ENCODE measurements at regions not wholly inside any gene's neighbourhood (a gene's known extent, or its start where the extent isn't known, plus 50 kb on each side); places are given as distances from the start of the nearest gene placed in this dataset.

GRCh38 chr3:168616915-168617314 is 521.2 kb upstream of the GOLIM4 start:
- Histone ChIP-seq H3K9me3 (ENCODE audit: low read depth, low read length) (no peaks in the 10 kb centered on the region), H3K4me3 (ENCODE audit: low read length) (no peak overlapping the region), H3K4me1 (ENCODE audit: insufficient read depth, low read length) (no peaks in the 10 kb centered on the region), H3K27me3 (ENCODE audit: insufficient read depth, low read length) (no peaks in the 10 kb centered on the region)

GRCh38 chr3:168615493-168616020 is 519.8 kb upstream of the GOLIM4 start:
- H3K4me3 ChIP-seq (ENCODE audit: low read length), result no peak overlapping the region

GRCh38 chr3:168613151-168613550 is 517.4 kb upstream of the GOLIM4 start:
- Histone ChIP-seq H3K4me1 (ENCODE audit: insufficient read depth, low read length) (no peaks in the 10 kb centered on the region), H3K9me3 (ENCODE audit: low read depth, low read length) (no peaks in the 10 kb centered on the region), H3K27me3 (ENCODE audit: insufficient read depth, low read length) (no peaks in the 10 kb centered on the region), H3K4me3 (ENCODE audit: low read length) (no peak overlapping the region)

More at GRCh38 chr3:168615493-168616020, 519.8 kb upstream of the GOLIM4 start:
- Histone ChIP-seq H3K27me3 (ENCODE audit: insufficient read depth, low read length) (no peaks in the 10 kb centered on the region), H3K4me1 (ENCODE audit: insufficient read depth, low read length) (no peaks in the 10 kb centered on the region), H3K9me3 (ENCODE audit: low read depth, low read length) (no peaks in the 10 kb centered on the region)

GRCh38 chr3:168612671-168613070 is 516.9 kb upstream of the GOLIM4 start:
- Histone ChIP-seq H3K27me3 (ENCODE audit: insufficient read depth, low read length) (no peaks in the 10 kb centered on the region), H3K9me3 (ENCODE audit: low read depth, low read length) (no peaks in the 10 kb centered on the region), H3K4me3 (ENCODE audit: low read length) (no peak overlapping the region), H3K4me1 (ENCODE audit: insufficient read depth, low read length) (no peaks in the 10 kb centered on the region)

- Histone ChIP-seq H3K9me3 (ENCODE audit: low read depth, low read length) (no peaks in the 10 kb centered on the region), H3K4me3 (ENCODE audit: low read length) (no peak overlapping the region), H3K4me1 (ENCODE audit: insufficient read depth, low read length) (no peaks in the 10 kb centered on the region), H3K27me3 (ENCODE audit: insufficient read depth, low read length) (no peaks in the 10 kb centered on the region)
Observed at GRCh38 chr3:168611826-168612225, 516.1 kb upstream of the GOLIM4 start.

GRCh38 chr3:168608926-168609325 is 513.2 kb upstream of the GOLIM4 start:
- Histone ChIP-seq H3K27me3 (ENCODE audit: insufficient read depth, low read length) (no peaks in the 10 kb centered on the region), H3K9me3 (ENCODE audit: low read depth, low read length) (no peaks in the 10 kb centered on the region), H3K4me1 (ENCODE audit: insufficient read depth, low read length) (no peaks in the 10 kb centered on the region), H3K4me3 (ENCODE audit: low read length) (no peak overlapping the region)

- no peaks in the 10 kb centered on the region for H3K27me3 ChIP-seq (ENCODE audit: insufficient read depth, low read length)
- no peaks in the 10 kb centered on the region for H3K9me3 ChIP-seq (ENCODE audit: low read depth, low read length)
- H3K4me3 ChIP-seq (ENCODE audit: low read length), result no peak overlapping the region
- no peaks in the 10 kb centered on the region for H3K4me1 ChIP-seq (ENCODE audit: insufficient read depth, low read length)
Observed at GRCh38 chr3:168604767-168605166, 509.0 kb upstream of the GOLIM4 start.

- Histone ChIP-seq H3K9me3 (ENCODE audit: low read depth, low read length) (no peaks in the 10 kb centered on the region), H3K4me1 (ENCODE audit: insufficient read depth, low read length) (no peaks in the 10 kb centered on the region), H3K27me3 (ENCODE audit: insufficient read depth, low read length) (no peaks in the 10 kb centered on the region), H3K4me3 (ENCODE audit: low read length) (no peak overlapping the region)
Observed at GRCh38 chr3:168598250-168598649, 502.5 kb upstream of the GOLIM4 start.

GRCh38 chr3:168596175-168596823 is 500.6 kb upstream of the GOLIM4 start:
- H3K4me1 ChIP-seq (ENCODE audit: insufficient read depth, low read length), result no peaks in the 10 kb centered on the region
- H3K9me3 ChIP-seq (ENCODE audit: low read depth, low read length), result no peaks in the 10 kb centered on the region
- H3K4me3 ChIP-seq (ENCODE audit: low read length), result no peak overlapping the region
- H3K27me3 ChIP-seq (ENCODE audit: insufficient read depth, low read length), result no peaks in the 10 kb centered on the region

GRCh38 chr3:168591587-168591986 is 495.9 kb upstream of the GOLIM4 start:
- Histone ChIP-seq H3K4me1 (ENCODE audit: insufficient read depth, low read length) (no peaks in the 10 kb centered on the region), H3K4me3 (ENCODE audit: low read length) (no peak overlapping the region), H3K27me3 (ENCODE audit: insufficient read depth, low read length) (no peaks in the 10 kb centered on the region), H3K9me3 (ENCODE audit: low read depth, low read length) (no peaks in the 10 kb centered on the region)

- no peaks in the 10 kb centered on the region for H3K4me1 ChIP-seq (ENCODE audit: insufficient read depth, low read length)
- no peak overlapping the region for H3K4me3 ChIP-seq (ENCODE audit: low read length)
- H3K9me3 ChIP-seq (ENCODE audit: low read depth, low read length), result no peaks in the 10 kb centered on the region
Observed at GRCh38 chr3:168589376-168589775, 493.7 kb upstream of the GOLIM4 start.

GRCh38 chr3:168585544-168585943 is 489.8 kb upstream of the GOLIM4 start:
- no peak overlapping the region for H3K4me3 ChIP-seq (ENCODE audit: low read length)
- no peaks in the 10 kb centered on the region for H3K9me3 ChIP-seq (ENCODE audit: low read depth, low read length)
- no peaks in the 10 kb centered on the region for H3K4me1 ChIP-seq (ENCODE audit: insufficient read depth, low read length)
- H3K27me3 ChIP-seq (ENCODE audit: insufficient read depth, low read length), result no peaks in the 10 kb centered on the region

More at GRCh38 chr3:168589376-168589775, 493.7 kb upstream of the GOLIM4 start:
- H3K27me3 ChIP-seq (ENCODE audit: insufficient read depth, low read length), result no peaks in the 10 kb centered on the region

- Histone ChIP-seq H3K4me1 (ENCODE audit: insufficient read depth, low read length) (no peaks in the 10 kb centered on the region), H3K4me3 (ENCODE audit: low read length) (no peak overlapping the region), H3K27me3 (ENCODE audit: insufficient read depth, low read length) (no peaks in the 10 kb centered on the region), H3K9me3 (ENCODE audit: low read depth, low read length) (no peaks in the 10 kb centered on the region)
Observed at GRCh38 chr3:168583977-168584376, 488.3 kb upstream of the GOLIM4 start.

GRCh38 chr3:168582503-168582902 is 486.8 kb upstream of the GOLIM4 start:
- no peaks in the 10 kb centered on the region for H3K27me3 ChIP-seq (ENCODE audit: insufficient read depth, low read length)
- H3K4me3 ChIP-seq (ENCODE audit: low read length), result no peak overlapping the region
- H3K9me3 ChIP-seq (ENCODE audit: low read depth, low read length), result no peaks in the 10 kb centered on the region
- H3K4me1 ChIP-seq (ENCODE audit: insufficient read depth, low read length), result no peaks in the 10 kb centered on the region

- H3K27me3 ChIP-seq (ENCODE audit: insufficient read depth, low read length), result no peaks in the 10 kb centered on the region
- no peaks in the 10 kb centered on the region for H3K9me3 ChIP-seq (ENCODE audit: low read depth, low read length)
- no peaks in the 10 kb centered on the region for H3K4me1 ChIP-seq (ENCODE audit: insufficient read depth, low read length)
- no peak overlapping the region for H3K4me3 ChIP-seq (ENCODE audit: low read length)
Observed at GRCh38 chr3:168581771-168582225, 486.1 kb upstream of the GOLIM4 start.

GRCh38 chr3:168579010-168579409 is 483.3 kb upstream of the GOLIM4 start:
- H3K4me3 ChIP-seq (ENCODE audit: low read length), result no peak overlapping the region
- H3K27me3 ChIP-seq (ENCODE audit: insufficient read depth, low read length), result no peaks in the 10 kb centered on the region
- H3K4me1 ChIP-seq (ENCODE audit: insufficient read depth, low read length), result no peaks in the 10 kb centered on the region
- no peaks in the 10 kb centered on the region for H3K9me3 ChIP-seq (ENCODE audit: low read depth, low read length)
